Hepatocyte (in vitro differentiated cells): ENCODE measurements at regions not wholly inside any gene's neighbourhood (a gene's known extent, or its start where the extent isn't known, plus 50 kb on each side); places are given as distances from the start of the nearest gene placed in this dataset.
"Not testable (repeated sequence)": the region's sequence is repeated elsewhere in the genome, so short reads cannot be mapped to it uniquely, and the experiment has no call there.

Source experiments
- EZH2 ChIP-seq: fragments of 200-600 bp; sonication (generic); IDR thresholded peaks from 2 replicates; pipeline ENCODE4 v1.6.1; 2016; ENCODE audit warnings: antibody characterized with exemption, mild to moderate bottlenecking, borderline replicate concordance
- EZH2phosphoT487 ChIP-seq: fragments of 200-600 bp; sonication (generic); IDR thresholded peaks from one replicate; pipeline ENCODE4 v1.6.1; 2018; ENCODE audit warnings: antibody characterized with exemption, mild to moderate bottlenecking, low read depth, moderate library complexity; ENCODE audit not compliant: unreplicated experiment, severe bottlenecking
- TF ChIP-seq, protein P1 (sequence below): fragments of 200-600 bp; sonication (generic); IDR thresholded peaks from 2 replicates; pipeline ENCODE4 v1.5.1; 2016; ENCODE audit warnings: antibody characterized with exemption, mild to moderate bottlenecking; ENCODE audit not compliant: poor library complexity

- TF ChIP-seq EZH2, EZH2phosphoT487: not testable (repeated sequence)
- TF ChIP-seq, protein P1, sequence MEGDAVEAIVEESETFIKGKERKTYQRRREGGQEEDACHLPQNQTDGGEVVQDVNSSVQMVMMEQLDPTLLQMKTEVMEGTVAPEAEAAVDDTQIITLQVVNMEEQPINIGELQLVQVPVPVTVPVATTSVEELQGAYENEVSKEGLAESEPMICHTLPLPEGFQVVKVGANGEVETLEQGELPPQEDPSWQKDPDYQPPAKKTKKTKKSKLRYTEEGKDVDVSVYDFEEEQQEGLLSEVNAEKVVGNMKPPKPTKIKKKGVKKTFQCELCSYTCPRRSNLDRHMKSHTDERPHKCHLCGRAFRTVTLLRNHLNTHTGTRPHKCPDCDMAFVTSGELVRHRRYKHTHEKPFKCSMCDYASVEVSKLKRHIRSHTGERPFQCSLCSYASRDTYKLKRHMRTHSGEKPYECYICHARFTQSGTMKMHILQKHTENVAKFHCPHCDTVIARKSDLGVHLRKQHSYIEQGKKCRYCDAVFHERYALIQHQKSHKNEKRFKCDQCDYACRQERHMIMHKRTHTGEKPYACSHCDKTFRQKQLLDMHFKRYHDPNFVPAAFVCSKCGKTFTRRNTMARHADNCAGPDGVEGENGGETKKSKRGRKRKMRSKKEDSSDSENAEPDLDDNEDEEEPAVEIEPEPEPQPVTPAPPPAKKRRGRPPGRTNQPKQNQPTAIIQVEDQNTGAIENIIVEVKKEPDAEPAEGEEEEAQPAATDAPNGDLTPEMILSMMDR, result not testable (repeated sequence)
Measured at GRCh38 chr6:57873424-57873823, 556.0 kb downstream of the PRIM2 start.
